Loucy (cell line): ENCODE measurements at regions not wholly inside any gene's neighbourhood (a gene's known extent, or its start where the extent isn't known, plus 50 kb on each side); places are given as distances from the start of the nearest gene placed in this dataset.

ENCODE experiments used
- EZH2phosphoT487 ChIP-seq: fragments of 200-600 bp; IDR thresholded peaks from 2 replicates; pipeline ENCODE4 v1.6.1; 2018; ENCODE audit warnings: antibody characterized with exemption, mild to moderate bottlenecking, moderate library complexity, borderline replicate concordance
- TF ChIP-seq, protein P1 (sequence below): fragments of 200-600 bp; sonication (generic); conservative IDR thresholded peaks from 2 replicates; pipeline ENCODE4 v1.5.1; 2014; ENCODE audit warnings: mild to moderate bottlenecking, antibody characterized with exemption, low read length

- TF ChIP-seq, protein P1, sequence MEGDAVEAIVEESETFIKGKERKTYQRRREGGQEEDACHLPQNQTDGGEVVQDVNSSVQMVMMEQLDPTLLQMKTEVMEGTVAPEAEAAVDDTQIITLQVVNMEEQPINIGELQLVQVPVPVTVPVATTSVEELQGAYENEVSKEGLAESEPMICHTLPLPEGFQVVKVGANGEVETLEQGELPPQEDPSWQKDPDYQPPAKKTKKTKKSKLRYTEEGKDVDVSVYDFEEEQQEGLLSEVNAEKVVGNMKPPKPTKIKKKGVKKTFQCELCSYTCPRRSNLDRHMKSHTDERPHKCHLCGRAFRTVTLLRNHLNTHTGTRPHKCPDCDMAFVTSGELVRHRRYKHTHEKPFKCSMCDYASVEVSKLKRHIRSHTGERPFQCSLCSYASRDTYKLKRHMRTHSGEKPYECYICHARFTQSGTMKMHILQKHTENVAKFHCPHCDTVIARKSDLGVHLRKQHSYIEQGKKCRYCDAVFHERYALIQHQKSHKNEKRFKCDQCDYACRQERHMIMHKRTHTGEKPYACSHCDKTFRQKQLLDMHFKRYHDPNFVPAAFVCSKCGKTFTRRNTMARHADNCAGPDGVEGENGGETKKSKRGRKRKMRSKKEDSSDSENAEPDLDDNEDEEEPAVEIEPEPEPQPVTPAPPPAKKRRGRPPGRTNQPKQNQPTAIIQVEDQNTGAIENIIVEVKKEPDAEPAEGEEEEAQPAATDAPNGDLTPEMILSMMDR, result no peak
- TF ChIP-seq EZH2phosphoT487, result no peak
These were observed 597.2 kb downstream of the GOLGA6L6 start for GRCh38 chr15:19944261-19944888.
